ENCODE measurements at regions not wholly inside any gene's neighbourhood (a gene's known extent, or its start where the extent isn't known, plus 50 kb on each side); places are given as distances from the start of the nearest gene placed in this dataset.

- no peak overlapping the region for H3K4me3 ChIP-seq (ENCODE audit: low read depth, low read length)
- no peak for DNase-seq (ENCODE audit: low read depth)
- TF ChIP-seq CTCF (conservative IDR thresholded peaks at IDR 0.05; ENCODE audit: low read depth, low read length) = no peak
Measured at GRCh38 chrX:13890806-13891205, 73.9 kb upstream of the GPM6B start.

- TF ChIP-seq CTCF (conservative IDR thresholded peaks at IDR 0.05; ENCODE audit: low read depth, low read length) = no peak
- DNase-seq (ENCODE audit: low read depth) = no peak
- H3K4me3 ChIP-seq (ENCODE audit: low read depth, low read length) = no peak overlapping the region
Measured at GRCh38 chrX:13888284-13888683, 71.4 kb upstream of the GPM6B start.

GRCh38 chrX:13885591-13885990, 68.7 kb upstream of the GPM6B start:
- no peak for DNase-seq (ENCODE audit: low read depth)
- H3K4me3 ChIP-seq (ENCODE audit: low read depth, low read length) = no peak overlapping the region
- no peak for TF ChIP-seq CTCF (conservative IDR thresholded peaks at IDR 0.05; ENCODE audit: low read depth, low read length)

- DNase-seq (ENCODE audit: low read depth) = no peak
- no peak for TF ChIP-seq CTCF (conservative IDR thresholded peaks at IDR 0.05; ENCODE audit: low read depth, low read length)
- no peak overlapping the region for H3K4me3 ChIP-seq (ENCODE audit: low read depth, low read length)
Measured at GRCh38 chrX:13876652-13877051, 59.8 kb upstream of the GPM6B start.

- DNase-seq (ENCODE audit: low read depth) = no peak
- H3K4me3 ChIP-seq (ENCODE audit: low read depth, low read length) = no peak overlapping the region
- TF ChIP-seq CTCF (conservative IDR thresholded peaks at IDR 0.05; ENCODE audit: low read depth, low read length) = no peak
Measured at GRCh38 chrX:13875572-13875971, 58.7 kb upstream of the GPM6B start.

GRCh38 chrX:13868591-13868990, 51.7 kb upstream of the GPM6B start:
- no peak overlapping the region for H3K4me3 ChIP-seq (ENCODE audit: low read depth, low read length)
- TF ChIP-seq CTCF (conservative IDR thresholded peaks at IDR 0.05; ENCODE audit: low read depth, low read length) = no peak
- DNase-seq (ENCODE audit: low read depth) = no peak

Data from epithelial cell of proximal tubule (primary cell).